ENCODE measurements at regions not wholly inside any gene's neighbourhood (a gene's known extent, or its start where the extent isn't known, plus 50 kb on each side); places are given as distances from the start of the nearest gene placed in this dataset.

DNA sequence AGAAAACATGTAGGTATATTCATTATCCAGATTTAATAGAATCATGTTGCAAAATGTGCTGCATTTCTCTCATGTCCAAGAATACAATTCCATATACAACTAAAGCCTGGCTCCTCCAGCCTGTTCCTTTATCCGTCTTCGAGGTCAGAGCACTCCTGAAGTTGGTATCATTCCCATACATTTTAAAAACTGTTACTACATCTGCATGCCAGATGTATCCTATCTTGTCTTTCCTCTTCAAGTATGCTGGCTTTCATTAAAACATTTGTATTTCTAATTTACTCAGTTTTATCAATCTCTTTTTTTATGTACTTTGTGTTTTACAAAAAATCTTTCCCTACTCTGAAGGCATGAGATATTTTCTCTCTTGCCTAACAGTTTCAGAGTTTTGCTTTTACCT is 536.6 kb upstream of the USP24 start (continued):
- TF ChIP-seq, protein P1, sequence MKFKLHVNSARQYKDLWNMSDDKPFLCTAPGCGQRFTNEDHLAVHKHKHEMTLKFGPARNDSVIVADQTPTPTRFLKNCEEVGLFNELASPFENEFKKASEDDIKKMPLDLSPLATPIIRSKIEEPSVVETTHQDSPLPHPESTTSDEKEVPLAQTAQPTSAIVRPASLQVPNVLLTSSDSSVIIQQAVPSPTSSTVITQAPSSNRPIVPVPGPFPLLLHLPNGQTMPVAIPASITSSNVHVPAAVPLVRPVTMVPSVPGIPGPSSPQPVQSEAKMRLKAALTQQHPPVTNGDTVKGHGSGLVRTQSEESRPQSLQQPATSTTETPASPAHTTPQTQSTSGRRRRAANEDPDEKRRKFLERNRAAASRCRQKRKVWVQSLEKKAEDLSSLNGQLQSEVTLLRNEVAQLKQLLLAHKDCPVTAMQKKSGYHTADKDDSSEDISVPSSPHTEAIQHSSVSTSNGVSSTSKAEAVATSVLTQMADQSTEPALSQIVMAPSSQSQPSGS (IDR thresholded peaks at IDR 0.05; ENCODE audit: low read length) = no peak
- no peak for TF ChIP-seq KDM5A (IDR thresholded peaks at IDR 0.05; ENCODE audit: low read length)
- TF ChIP-seq, protein P2, sequence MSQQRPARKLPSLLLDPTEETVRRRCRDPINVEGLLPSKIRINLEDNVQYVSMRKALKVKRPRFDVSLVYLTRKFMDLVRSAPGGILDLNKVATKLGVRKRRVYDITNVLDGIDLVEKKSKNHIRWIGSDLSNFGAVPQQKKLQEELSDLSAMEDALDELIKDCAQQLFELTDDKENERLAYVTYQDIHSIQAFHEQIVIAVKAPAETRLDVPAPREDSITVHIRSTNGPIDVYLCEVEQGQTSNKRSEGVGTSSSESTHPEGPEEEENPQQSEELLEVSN (IDR thresholded peaks at IDR 0.05) = no peak
